COR-L47 (cell line): ENCODE measurements at regions not wholly inside any gene's neighbourhood (a gene's known extent, or its start where the extent isn't known, plus 50 kb on each side); places are given as distances from the start of the nearest gene placed in this dataset.
"Not testable (repeated sequence)": the region's sequence is repeated elsewhere in the genome, so short reads cannot be mapped to it uniquely, and the experiment has no call there.

ENCODE experiments used
- DNase-seq: peaks from one replicate; lab custom pipeline; 2025; lab: John Stamatoyannopoulos, UW

DNA sequence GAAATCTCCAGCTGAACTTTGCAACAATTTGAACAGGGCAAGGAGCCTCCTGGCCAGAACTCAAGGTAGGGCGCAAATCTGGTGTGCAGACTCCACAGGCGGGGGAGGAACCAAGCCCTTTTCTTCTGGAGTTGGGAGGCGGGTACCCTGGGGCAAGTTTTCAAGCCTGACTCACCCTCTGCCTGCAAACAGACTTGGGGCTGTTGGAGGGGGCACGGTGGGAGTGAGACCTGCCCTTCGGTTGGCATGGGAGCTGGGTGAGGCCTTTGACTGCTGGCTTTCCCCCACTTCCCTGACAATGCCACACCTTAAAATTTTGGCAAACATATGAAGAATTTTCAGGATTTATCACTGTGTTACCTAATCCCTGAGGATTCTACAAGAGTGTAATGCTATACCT, 709.8 kb upstream of the DIAPH2 start:
- DNase-seq = no peak

DNA sequence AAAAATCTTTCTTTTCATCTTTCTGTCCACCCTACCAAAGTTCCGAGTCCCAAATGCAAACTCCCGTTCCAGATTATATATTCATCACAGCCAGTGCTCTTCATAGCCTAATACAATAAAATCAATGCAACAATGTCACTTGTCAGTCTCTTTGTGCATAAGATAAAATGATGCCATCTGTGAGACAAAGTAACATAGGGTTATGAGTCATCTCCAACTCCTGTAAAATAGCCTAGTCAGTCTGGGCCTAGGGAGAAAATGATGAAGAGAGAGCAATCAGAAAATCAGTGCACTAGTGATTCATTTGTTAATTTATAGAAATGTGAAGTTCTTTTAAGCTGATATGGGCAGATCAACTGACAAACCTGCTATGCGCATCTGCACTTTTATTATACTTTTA, 689.1 kb upstream of the DIAPH2 start:
- no peak for DNase-seq

DNA sequence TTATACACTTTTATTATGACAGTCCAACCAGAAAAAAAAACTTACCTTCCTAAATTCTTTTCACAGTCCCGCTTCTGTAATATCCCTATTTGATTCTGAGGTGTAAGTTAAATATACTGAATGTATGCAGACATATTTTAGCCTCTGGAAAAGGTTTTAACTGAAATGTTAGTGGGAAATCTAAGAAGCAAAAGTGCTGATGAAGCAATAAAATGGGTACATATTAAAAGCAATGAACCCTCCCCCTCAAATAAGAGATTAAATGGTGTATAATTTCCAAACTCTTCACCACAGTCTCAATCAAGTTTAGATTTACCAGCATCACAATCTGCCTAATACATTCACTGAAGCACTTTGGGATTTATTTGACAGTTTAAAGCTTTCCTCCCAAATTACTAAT, 688.3 kb upstream of the DIAPH2 start:
- no peak for DNase-seq

DNA sequence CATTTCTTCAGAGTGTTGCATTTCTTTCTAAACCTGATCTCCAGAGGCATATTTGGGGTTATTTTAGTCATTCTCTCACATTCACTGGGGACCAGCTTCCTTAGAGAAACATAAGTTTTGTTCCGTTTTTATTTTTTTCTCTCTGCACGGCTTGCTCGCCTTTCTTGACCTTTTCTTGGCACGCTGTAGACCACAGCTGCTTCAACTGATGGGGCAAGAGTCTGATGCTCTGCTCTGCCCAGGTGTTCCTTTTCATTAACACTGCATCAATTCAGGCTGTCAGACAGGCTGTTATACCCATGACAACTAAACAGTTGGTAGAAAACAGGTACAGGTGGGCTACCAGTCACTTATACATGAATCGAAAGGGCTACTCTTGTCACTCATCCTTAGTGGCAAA, 682.2 kb upstream of the DIAPH2 start:
- no peak for DNase-seq

DNA sequence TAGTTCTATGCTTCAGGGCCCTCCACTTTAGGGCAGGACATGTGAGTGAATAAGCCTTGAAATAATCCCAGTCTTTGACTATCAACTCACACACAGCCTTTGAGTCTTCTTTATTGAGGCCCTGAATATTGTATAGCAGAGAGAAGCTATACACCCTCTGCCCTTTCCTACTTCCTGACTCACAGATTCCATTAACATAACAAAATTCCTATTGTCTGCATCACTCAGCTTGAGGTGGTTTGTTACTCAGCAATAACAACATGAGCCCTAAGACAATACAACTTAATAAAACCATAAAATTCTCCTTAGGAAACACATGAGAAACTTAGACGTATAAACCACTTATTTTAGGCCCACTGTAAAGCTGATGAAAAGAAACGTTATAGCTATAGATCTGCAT, 680.3 kb upstream of the DIAPH2 start:
- no peak for DNase-seq

DNA sequence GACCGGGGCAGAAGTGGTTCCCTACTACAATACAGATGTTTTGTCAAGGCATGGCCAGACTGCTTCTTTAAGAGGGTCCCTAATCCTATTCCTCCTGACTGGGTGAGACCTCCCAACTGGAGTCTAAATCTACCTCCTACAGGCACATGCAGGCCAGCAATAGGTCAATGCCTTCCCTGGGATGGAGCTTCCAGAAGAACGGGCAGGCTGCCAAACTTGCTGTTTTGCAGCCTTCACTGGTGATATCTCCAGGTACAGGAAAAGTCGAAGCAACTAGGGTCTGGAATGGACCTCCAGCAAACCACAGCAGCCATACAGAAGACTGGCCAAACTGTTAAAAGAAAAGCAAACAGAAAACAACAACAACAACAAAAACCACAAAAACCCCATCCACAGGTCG, 678.4 kb upstream of the DIAPH2 start:
- DNase-seq = no peak

DNA sequence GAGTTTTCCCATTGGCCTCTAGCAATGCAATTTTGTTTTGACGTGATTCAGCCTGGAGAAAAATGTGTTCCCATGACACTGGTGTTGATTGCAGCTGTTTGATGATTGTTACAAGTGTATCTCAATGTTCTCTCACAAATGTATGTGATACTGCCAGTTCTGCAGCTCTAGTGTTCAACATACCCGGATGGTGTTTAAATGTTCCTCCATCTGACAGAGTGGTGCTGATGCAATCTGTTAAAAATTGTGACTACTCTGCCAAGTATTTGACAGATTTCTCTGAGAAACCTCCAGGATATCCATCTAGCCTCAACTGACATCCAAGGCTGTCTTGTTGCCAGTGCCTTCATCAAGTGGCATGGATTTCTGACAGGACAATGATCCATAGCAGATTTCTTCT, 657.2 kb upstream of the DIAPH2 start:
- no peak for DNase-seq

DNA sequence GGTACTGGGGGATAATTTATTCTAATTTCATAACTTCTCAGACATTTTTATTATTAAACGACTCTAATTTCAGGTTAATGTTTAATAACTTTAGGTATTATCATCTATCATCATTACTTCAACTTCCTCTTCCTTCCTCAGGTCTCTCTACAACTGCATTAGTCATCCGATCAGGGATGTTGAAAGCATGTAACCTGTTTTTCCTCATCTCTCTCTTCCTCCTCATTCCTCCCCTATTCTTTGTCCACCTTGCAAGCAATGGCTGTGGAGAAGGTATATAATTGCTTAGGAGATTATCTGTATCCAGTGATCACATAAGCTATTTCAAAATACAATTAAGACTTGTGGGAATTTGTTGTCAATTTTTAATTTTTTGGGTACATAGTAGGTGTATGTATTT, 632.6 kb upstream of the DIAPH2 start:
- no peak for DNase-seq

DNA sequence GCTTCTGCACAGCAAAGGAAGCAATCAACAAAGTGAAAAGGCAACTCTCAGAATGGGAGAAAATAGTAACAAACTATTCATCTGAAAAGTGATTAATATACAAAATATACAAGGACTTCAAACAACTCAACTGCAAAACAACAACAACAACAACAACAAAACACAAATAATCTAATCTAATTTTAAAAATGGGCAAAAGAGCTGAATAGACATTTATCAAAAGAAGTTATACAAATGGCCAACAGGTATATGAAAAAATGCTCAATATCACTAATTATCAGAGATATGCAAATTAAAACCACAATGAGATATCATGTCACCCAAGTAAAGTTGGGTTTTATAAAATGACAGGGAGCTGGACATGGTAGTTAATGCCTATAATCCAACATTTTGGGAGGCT, 602.8 kb upstream of the DIAPH2 start:
- DNase-seq = no peak

DNA sequence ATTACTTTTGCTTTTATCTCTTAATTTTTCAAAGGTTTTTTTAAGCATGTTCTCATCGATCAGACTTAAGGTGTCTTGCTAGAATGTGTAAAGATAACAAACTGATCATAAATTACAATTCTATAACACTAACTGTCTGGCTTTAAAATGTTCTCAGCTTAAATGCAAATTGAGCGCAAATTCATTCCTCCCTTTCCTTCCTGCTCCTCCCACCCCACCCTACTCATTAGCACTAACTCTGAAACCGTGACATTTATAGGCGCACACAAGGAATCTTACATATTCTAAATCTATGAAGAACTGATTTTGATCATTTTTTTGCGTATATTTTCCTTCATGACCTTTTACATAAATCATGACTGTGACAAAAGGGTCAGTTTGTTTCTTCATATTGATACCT, 590.0 kb upstream of the DIAPH2 start:
- no peak for DNase-seq

DNA sequence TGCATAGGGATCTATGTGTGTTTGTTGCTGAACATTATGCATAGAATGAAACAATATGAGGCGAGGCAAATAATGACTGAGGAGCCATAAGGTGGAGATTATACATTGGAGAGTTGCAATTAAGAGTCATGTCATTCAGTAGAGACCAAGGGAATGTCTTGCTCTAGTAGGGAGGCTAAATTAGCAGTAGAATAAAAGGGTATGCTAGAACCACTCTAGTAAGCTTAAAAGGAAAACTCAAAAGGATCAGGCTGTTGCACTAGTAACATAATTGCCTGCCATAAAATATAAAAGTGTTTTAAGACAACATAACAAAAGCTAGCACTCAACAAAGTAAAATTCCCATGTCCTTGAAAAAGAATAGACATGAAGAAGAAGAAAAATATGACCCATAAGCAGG, 586.2 kb upstream of the DIAPH2 start:
- DNase-seq = no peak

DNA sequence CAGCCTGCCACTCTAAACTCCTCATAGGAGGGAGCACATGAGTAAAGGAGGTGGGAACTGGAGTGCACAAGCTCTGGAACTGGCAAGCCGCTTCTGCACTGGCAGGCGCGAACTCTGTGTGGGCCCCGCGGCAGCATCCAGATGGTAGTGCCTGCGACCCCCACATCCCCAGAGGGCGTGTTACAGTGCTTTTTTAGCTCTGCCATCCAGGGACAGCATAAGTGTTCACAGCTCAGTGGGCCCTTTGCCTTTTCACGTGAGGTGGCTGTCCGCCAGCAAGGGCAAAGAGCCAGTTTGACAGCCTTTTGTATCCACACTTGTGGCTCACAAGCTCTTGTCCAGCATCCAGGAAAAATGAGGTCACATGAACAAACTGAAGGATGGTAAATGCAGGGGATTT, 581.6 kb upstream of the DIAPH2 start:
- no peak for DNase-seq

DNA sequence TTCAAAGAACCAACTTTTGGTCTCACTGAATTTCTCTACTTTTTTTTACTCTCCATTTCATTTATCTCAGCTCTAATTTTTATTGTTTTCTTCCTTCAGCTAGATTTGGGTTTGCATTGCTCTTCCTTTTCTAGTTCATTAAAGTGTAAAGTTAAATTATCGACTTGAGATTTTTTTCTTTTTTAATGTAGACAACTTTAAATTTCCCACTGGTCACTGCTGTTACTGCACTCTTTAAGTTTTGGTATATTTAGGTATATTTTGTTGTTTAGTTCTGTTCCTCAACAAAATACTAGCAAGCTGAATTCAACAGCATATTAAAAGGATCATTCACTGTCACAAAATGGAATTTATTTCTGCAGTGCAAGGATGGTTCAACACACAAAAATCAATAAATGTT, 572.0 kb upstream of the DIAPH2 start:
- DNase-seq = no peak

DNA sequence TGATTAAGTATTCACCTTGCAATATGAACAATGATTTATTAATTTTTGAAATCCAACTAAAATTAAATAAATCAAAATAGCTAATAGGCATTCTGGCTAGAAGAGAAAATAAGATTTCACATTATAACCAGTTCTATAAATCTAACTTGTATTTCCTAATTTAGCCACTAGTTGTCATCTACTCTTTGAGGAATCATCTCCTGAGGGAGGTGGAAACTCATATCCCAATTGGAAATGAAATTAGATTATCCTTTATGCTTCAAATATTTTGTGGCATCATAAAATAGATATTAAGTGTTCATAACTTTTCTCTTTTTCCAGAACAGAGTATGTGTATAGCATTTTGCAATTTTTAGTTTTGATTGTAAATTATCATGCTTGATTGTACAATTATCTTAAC, 558.5 kb upstream of the DIAPH2 start:
- DNase-seq = no peak

DNA sequence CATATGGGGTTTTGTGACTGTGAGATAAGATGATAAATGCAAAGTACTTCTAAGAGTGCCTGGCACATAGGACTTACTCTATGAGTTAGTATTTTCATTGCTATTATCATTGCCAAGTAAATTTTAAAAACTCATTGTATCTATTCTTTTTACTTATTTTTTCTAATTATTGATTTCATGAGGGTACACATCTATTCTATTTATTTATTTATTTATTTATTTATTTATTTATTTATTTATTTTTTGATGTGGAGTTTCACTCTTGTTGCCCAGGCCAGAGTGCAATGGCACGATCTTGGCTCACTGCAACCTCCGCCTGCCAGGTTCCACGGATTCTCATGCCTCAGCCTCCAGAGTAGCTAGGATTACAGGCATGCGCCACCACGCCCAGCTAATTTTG, 556.6 kb upstream of the DIAPH2 start:
- DNase-seq = not testable (repeated sequence)

DNA sequence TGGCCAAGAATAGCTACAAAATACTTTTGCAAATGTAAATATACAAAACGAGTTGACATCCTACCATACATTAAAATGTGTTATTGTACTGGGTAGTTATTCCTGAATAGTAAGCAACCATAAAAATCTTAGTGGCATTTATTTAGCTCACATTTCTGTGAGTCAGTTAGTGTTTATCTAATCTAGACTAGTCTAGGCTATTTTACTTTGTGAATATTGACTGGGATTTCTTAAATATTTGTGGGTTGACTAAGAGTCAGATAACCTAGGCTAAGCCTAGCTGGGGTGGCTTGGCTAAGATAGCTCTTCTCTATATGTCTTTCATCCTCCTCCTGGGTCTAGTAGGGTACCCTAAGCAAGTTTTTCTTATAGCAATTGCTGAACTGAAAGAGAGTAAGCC, 543.8 kb upstream of the DIAPH2 start:
- no peak for DNase-seq

DNA sequence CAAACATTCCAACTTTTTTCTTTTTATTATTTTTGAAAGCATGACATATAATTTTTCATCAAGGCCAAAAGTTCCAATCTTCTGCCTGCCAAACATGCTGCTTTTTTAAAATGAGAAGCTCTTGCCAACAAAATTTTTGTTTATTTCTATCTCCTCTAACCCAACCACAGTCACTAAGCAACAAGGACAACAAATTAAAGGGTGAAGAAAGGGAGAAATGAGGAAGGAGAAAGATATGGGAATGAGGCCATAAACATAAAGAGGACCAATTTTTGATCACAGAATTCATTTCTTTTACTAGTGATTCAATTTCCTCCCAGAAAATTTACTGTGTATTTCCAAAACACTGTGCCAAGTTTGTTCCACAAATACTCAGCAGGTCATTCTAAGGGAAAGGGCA, 537.0 kb upstream of the DIAPH2 start:
- no peak for DNase-seq

DNA sequence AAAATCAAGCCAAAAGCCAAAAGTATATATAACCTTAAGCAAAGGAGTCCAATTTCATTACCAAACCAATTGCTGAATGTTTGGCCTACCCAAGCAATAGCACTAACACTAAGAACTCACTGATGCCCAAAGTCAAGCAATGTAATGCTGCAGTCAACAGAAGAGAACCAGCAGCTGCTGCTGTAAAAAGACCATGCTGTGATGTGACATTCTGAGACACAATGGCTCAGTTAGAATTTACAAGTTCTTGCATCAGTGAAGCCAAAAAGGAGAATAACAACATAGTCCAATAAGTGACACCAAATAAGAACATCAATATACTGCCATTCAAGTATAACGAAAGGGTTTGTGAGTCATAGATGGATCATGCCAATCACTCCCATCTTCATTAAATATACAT, 514.0 kb upstream of the DIAPH2 start:
- no peak for DNase-seq

DNA sequence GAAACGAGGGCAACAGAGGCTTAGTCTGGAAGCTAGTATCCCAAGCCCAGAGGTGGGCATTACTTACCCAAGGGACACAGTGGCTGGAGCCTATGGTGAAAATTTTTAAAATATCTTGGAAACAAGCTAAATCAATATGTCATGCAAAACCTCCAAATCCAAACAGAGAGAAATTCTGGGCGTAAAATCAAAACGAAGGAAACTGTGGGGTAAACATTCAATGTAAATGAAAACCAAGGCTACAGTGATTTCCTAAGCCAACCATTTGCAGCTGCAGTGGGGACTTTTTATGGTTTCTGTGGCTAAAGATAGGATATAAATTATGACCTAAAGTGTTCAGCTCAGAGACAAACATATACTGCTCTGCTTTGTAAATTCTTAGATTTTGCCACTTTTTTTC, 507.7 kb upstream of the DIAPH2 start:
- DNase-seq = no peak

DNA sequence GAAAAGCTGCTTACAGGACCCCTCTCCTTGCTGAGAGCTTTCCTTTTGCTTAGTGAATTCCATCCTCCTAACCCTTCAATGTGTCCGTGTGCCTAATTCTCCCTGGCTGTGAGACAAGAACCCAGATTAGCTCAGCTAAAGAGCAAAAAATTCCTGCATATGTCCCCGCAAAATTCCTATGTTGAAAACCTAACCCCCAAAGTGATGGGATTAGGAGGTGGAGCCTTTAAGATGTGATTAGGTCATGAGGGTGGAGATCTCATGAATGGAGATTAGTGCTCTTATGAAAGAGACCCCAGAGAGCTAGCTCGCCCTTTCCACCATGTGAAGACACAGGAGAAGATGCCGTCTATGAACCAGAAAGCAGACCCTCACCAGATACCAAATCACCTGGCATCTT, 503.0 kb upstream of the DIAPH2 start:
- DNase-seq = no peak

DNA sequence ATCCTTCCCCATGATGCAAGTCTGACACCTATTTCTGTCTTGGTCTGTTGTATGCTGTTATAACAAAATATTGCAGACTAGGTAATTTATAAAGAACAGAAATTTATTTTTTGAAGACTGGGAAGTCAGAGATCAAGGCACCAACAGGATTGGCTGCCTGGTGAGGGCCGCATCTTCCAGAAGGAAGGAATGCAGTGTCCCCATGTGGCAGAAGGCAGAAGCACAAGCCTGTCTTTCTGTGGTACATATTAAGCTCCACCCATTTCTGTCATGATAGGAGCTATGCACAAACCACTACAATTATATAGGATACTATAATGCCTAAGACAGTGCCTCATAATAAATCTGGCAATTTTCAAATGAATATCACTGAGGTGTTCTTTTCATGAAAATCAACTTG, 502.3 kb upstream of the DIAPH2 start:
- no peak for DNase-seq

DNA sequence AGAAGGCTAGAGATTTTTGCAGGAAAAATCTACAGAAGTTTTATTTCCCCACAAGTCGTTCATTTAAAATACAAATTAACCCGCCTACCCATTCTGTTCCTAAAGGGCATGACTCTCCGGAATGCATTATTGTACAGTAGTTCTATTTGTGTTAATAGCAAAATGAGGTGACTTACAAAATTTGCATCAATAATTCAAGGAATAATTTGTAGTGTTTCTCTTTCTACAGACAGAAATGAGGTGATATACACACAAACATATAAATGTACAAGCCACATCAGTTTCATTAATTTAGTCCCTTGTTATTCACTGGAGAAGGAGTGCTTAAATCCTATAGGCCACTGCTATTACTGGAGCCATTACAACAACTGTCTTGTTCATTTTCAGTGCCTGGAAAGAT, 501.3 kb upstream of the DIAPH2 start:
- DNase-seq = no peak

DNA sequence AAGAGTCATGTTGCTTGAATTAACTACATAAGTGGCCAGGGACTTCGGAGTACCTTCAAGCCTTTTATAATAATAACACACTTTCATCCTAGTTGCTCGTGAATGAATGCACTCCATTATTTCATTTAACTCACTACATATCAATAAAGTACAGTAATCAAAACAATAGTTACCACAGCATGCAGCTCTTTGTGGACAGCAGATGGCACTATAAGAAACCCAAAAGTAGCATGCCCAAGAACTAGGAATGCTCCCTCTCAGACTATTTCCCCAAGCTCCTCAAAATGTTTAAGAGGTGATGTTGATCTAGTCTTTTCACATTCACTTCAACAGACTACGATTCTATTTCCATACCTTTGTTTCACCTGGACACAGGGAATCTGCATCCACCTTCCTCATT, 500.8 kb upstream of the DIAPH2 start:
- no peak for DNase-seq

DNA sequence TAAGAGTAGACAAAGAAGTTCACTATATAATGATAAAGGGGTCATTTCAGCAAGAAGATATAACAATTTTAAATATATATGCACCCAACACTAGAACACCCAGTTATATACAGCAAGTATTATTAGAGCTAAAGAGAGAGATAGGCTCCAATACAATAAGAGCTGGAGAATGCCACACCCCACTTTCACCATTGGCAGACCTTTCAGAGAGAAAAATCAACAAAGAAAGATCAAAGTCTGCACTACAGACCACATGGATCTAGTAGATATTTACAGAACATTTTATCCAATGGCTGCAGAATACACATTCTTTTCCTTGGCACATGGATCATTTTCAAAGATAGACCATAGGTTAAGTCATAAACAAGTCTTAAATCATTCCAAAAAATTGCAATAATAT, 479.7 kb upstream of the DIAPH2 start:
- DNase-seq = no peak

DNA sequence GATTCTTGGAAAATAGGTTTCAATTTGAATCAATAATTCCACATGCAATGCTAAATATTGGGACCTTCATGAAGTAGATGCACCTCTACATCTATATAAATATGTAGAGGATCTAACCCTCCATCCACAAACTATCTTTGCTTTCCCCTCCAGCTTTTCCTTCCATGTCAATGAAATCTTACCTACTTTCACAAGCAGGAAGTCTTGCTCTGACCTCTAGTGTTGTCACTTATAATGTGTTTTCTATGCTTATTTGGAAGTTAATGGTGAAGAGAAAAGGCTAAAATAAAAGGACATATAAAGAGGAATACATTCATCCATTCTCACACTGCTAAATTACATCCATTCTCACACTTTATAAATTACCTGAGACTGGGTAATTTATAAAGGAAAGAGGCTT, 472.7 kb upstream of the DIAPH2 start:
- peak; percentile 9 for DNase-seq
